Thymus (tissue), 11 donors: ENCODE measurements at regions not wholly inside any gene's neighbourhood (a gene's known extent, or its start where the extent isn't known, plus 50 kb on each side); places are given as distances from the start of the nearest gene placed in this dataset.

ENCODE experiments used
- DNase-seq, 9 donors: peaks; one replicate each; pipeline ENCODE4 v3.0.0-alpha.2; 2013; ENCODE audit warnings: low spot score in 9 of 9, low read depth in 6 of 9, missing footprints in 1 of 9
- H3K27ac ChIP-seq, 2 donors: one replicate each; pipeline ENCODE4 v1.5.1; 2013; ENCODE audit warnings: control low read depth in 1 of 2, low read depth in 1 of 2, low read length in 1 of 2, mild to moderate bottlenecking in 1 of 2, moderate library complexity in 1 of 2
- H3K27me3 ChIP-seq, 2 donors: one replicate each; pipeline ENCODE4 v1.5.1; 2013; ENCODE audit warnings: low read length in 1 of 2; ENCODE audit not compliant: control insufficient read depth in 2 of 2, insufficient read depth in 1 of 2
- H3K36me3 ChIP-seq, 2 donors: one replicate each; pipeline ENCODE4 v1.5.1; 2013; ENCODE audit warnings: low read length in 1 of 2, mild to moderate bottlenecking in 1 of 2, moderate library complexity in 1 of 2; ENCODE audit not compliant: control insufficient read depth in 2 of 2, insufficient read depth in 2 of 2
- H3K4me1 ChIP-seq, 2 donors: one replicate each; pipeline ENCODE4 v1.5.1; 2013; ENCODE audit warnings: low read length in 2 of 2; ENCODE audit not compliant: control insufficient read depth in 2 of 2, insufficient read depth in 2 of 2
- H3K4me3 ChIP-seq, 2 donors: one replicate each; pipeline ENCODE4 v1.5.1; 2013; ENCODE audit warnings: low read length in 2 of 2, control low read depth in 1 of 2, mild to moderate bottlenecking in 1 of 2
- H3K9me3 ChIP-seq, 2 donors: one replicate each; pipeline ENCODE4 v1.5.1; 2013; ENCODE audit warnings: low read length in 1 of 2, mild to moderate bottlenecking in 1 of 2; ENCODE audit not compliant: control insufficient read depth in 2 of 2, insufficient read depth in 1 of 2
- WGBS: extraction: QIAGEN DNeasy Blood & Tissue Kit; methylation state at CpG from one replicate; pipeline ENCODE4 v1.1.7; 2013; 5-methylcytosine and 5-hydroxymethylcytosine counted together
- donor health status: healthy.

GRCh38 chr6:105553171-105553570 is 150.3 kb upstream of the PREP start:
- H3K4me1 ChIP-seq: no peaks in the 10 kb centered on the region
- peak in 1 of 9 donors; percentile 1 for DNase-seq
- no peaks in the 10 kb centered on the region for H3K9me3 ChIP-seq
- H3K27me3 ChIP-seq: no peaks in the 10 kb centered on the region
- 86% methylated on average over 6 of the region's 6 CpGs for WGBS
- no peak overlapping the region for H3K27ac ChIP-seq
- H3K36me3 ChIP-seq: no peaks in the 10 kb centered on the region
- H3K4me3 ChIP-seq: no peak overlapping the region

DNA sequence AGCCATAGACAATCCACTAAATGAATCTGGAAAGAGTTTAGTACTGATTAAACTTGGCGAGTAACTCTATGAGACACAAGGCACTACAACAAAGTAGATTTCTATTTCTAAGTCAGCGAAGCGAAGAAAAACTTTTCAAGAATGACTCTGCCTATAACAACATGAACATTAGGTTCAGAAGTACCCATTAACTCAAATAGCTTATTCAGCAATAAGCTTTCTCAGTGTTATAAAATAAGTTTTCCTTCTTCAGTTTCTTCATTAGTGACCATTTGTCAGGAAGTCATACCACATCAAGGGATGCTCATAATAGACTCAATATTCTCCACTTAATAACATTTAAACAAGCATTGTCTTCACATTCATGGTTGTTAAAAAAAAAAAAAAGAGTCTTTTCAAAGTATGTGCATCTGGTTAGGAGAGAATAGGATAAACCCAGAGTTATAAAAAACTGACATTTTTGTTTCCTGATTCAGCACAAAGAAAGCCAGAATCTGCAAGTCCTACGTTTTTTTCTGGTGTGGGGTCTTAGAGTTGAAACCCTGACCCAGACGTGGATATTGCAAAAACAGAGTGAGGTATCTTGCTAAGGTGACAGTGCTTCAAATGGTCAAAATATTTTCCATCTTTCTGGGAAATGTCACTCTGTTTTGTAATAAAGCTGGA is 148.2 kb upstream of the PREP start:
- no peak for DNase-seq
- H3K4me3 ChIP-seq: no peak overlapping the region
- H3K9me3 ChIP-seq: no peaks in the 10 kb centered on the region
- H3K27ac ChIP-seq: no peak overlapping the region
- H3K36me3 ChIP-seq: no peaks in the 10 kb centered on the region
- H3K4me1 ChIP-seq: no peaks in the 10 kb centered on the region
- no peaks in the 10 kb centered on the region for H3K27me3 ChIP-seq
- 93% methylated on average over 5 of the region's 5 CpGs for WGBS

- Histone ChIP-seq H3K9me3 (no peaks in the 10 kb centered on the region), H3K4me3 (no peak overlapping the region), H3K4me1 (no peaks in the 10 kb centered on the region), H3K27me3 (no peaks in the 10 kb centered on the region), H3K36me3 (no peaks in the 10 kb centered on the region), H3K27ac (no peak overlapping the region)
- no peak for DNase-seq
- 92% methylated on average over 2 of the region's 2 CpGs for WGBS
Measured at GRCh38 chr6:105546754-105547153, 143.9 kb upstream of the PREP start.

DNA sequence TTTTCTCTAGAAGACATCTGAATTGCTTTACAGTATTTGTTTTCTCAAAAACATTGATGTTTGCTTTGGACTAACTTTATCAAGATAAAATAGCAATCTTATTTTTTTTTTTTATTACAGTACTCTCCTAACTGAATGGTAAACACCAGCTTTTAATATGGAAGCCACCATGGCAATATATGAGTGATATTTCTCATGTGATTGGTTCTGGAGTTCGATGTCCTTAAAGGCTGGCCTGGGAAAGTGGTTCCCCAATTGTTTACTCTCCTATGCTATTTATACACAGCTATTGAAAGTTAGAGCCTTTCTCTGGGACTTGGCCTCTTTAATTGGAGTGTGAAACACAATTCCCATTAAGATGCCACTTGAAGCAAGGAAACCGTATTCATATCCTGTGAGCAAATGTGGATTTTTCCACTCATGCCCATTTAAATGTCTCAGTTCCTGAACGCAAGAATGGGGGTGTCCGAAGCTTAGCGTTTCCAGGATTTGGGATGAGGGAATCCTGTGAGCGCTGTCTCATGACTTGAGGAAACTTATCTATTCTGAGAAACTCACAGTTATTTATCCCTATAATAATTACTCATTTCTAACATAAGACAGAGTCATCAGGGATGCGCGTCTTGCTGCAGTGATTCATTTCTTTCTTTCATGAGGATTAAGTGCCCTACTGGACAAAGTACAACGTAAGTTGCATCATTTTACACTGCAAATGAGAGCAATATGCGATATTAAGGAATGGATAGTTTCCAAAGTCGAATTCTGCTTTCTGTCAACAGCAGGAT is 143.3 kb upstream of the PREP start:
- no peaks in the 10 kb centered on the region for H3K4me1 ChIP-seq
- no peaks in the 10 kb centered on the region for H3K36me3 ChIP-seq
- H3K9me3 ChIP-seq: no peaks in the 10 kb centered on the region
- no peak overlapping the region for H3K27ac ChIP-seq
- WGBS: 91% methylated on average over 11 of the region's 11 CpGs
- H3K4me3 ChIP-seq: no peak overlapping the region
- H3K27me3 ChIP-seq: no peaks in the 10 kb centered on the region
- DNase-seq: no peak

DNA sequence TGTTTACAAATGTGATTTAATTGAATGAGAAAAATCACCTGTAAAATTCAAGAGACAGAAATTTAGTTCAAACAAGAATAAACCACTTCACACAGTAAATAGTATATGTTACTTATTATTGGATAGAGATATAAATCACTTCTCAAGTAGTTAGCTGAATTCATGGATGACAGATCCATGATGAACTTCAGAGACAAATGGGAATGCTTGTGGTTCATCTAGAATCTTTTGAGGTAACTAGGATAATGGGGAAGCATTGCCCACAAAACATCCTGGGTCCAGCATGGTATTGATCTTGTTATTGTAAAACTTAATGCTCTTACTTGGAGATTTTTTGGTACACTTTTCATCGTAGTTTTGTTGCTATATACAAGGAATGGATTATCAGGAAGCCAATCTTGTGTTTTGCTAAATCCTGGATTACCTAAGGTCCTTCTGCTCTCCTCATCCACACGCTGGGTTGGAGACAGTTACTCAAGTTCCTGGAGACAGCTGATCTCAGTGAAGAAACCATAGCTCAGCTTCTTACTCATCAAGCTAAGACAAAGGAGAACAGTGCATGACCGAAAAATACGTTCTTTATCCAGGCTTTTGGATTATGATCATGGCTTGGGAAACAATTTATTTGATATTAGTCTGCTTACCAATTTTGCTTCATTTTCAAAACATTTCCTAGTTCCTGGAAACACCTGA is 142.5 kb upstream of the PREP start:
- Histone ChIP-seq H3K27ac (no peak overlapping the region), H3K4me1 (no peaks in the 10 kb centered on the region), H3K9me3 (no peaks in the 10 kb centered on the region), H3K4me3 (no peak overlapping the region), H3K27me3 (no peaks in the 10 kb centered on the region), H3K36me3 (no peaks in the 10 kb centered on the region)
- 82% methylated on average over 4 of the region's 4 CpGs for WGBS
- no peak for DNase-seq

DNA sequence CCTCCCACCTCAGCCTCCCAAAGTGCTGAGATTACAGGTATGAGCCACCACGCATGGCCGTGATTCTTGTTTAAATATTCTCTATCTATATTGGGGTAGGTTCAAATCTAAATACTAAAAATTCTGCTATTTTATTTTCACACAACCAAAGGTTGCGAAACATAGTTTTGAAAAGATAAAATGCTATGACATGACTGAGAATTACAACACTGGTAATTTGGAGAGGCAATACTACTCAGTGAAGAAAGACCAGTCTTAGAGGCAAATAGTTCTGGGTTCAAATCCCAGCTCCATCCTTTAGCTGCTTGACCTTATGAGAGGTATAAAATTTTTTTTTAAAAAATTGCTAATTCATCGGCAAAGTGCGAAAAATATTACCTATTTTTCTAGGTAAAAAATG is 137.0 kb upstream of the PREP start:
- H3K27me3 ChIP-seq: no peaks in the 10 kb centered on the region
- no peaks in the 10 kb centered on the region for H3K36me3 ChIP-seq
- H3K9me3 ChIP-seq: no peaks in the 10 kb centered on the region
- WGBS: 99% methylated on average over 5 of the region's 5 CpGs
- no peak overlapping the region for H3K4me3 ChIP-seq
- H3K4me1 ChIP-seq: no peaks in the 10 kb centered on the region
- no peak overlapping the region for H3K27ac ChIP-seq
- DNase-seq: no peak

DNA sequence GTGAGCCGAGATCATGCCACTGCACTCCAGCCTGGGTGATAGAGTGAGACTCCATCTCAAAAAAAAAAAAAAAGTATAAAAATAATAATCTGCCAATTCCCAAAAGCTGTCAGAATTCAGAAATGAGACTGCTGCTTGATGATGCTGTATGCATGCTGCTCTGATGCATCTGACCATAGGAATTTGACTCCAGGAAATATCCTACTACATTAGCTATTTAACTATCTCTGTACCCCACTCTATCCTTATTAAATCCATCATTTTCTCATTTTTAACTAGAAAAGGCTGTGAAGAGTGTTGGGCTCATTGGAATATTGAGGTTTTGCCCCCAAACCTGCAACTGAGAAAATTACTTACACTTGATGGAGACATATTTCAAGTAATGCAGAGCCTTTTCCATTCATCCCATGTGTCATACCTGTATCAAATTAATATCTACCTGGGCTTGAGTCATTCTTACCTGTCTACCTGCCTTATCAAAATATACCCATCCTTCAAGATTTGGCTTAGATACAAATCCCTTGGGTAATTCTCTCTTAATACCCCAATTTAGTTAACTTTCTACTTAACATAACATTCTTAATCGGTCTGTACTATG is 135.2 kb upstream of the PREP start:
- H3K4me3 ChIP-seq: no peak overlapping the region
- H3K9me3 ChIP-seq: no peaks in the 10 kb centered on the region
- H3K36me3 ChIP-seq: no peaks in the 10 kb centered on the region
- no peaks in the 10 kb centered on the region for H3K27me3 ChIP-seq
- DNase-seq: no peak
- WGBS: 92% methylated on average over 2 of the region's 2 CpGs
- no peaks in the 10 kb centered on the region for H3K4me1 ChIP-seq
- no peak overlapping the region for H3K27ac ChIP-seq

- Histone ChIP-seq H3K27ac (no peak overlapping the region), H3K4me1 (no peaks in the 10 kb centered on the region), H3K27me3 (no peaks in the 10 kb centered on the region), H3K9me3 (no peaks in the 10 kb centered on the region), H3K4me3 (no peak overlapping the region), H3K36me3 (no peaks in the 10 kb centered on the region)
- 92% methylated on average over 3 of the region's 3 CpGs for WGBS
- no peak for DNase-seq
Measured at GRCh38 chr6:105536961-105537360, 134.1 kb upstream of the PREP start.

DNA sequence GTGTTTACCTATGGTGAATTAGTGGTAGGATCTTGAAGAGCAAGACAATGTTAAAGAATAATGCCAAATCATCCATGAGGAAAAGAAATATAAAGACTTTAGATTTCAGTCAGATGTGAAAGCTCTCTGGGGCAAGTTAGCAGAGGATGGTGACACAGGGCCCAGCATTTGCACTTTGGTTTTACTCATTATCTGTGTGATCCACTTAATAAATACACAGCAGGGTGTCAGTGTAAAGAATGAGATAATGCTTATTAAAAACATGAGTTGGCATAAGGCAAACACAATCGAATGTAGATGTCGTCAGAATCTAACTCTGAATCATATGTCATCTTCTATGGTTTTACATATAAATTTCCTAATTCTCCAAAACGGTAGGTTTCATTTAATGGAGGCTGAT is 130.4 kb upstream of the PREP start:
- no peak for DNase-seq
- Histone ChIP-seq H3K4me1 (no peaks in the 10 kb centered on the region), H3K36me3 (no peaks in the 10 kb centered on the region), H3K4me3 (no peak overlapping the region), H3K9me3 (no peaks in the 10 kb centered on the region), H3K27me3 (no peaks in the 10 kb centered on the region), H3K27ac (no peak overlapping the region)
- 96% methylated on average over 3 of the region's 3 CpGs for WGBS
